Suprapubic skin (tissue), 4 donors: ENCODE measurements at regions not wholly inside any gene's neighbourhood (a gene's known extent, or its start where the extent isn't known, plus 50 kb on each side); places are given as distances from the start of the nearest gene placed in this dataset.

Experiments used
- CTCF ChIP-seq, 2 donors: fragments of 200-600 bp in 1 of 2; fragments of 450-650 bp in 1 of 2; sonication (generic) in 1 of 2; IDR thresholded peaks; one replicate each; pipeline ENCODE4 v1.5.1; 2016 to 2019; ENCODE audit warnings: antibody characterized with exemption in 2 of 2, mild to moderate bottlenecking in 1 of 2, moderate library complexity in 1 of 2
- EP300 ChIP-seq: sonication (generic); formaldehyde crosslinking; IDR thresholded peaks from one replicate; pipeline ENCODE4 v1.6.1; 2017; ENCODE audit warnings: antibody characterized with exemption
- POLR2A ChIP-seq, 2 donors: fragments of 450-650 bp; IDR thresholded peaks; one replicate each; pipeline ENCODE4 v1.6.1; 2017; ENCODE audit warnings: antibody characterized with exemption in 2 of 2, mild to moderate bottlenecking in 2 of 2, moderate library complexity in 2 of 2
- POLR2AphosphoS5 ChIP-seq, 3 donors: sonication (generic); formaldehyde crosslinking; IDR thresholded peaks; one replicate each; pipeline ENCODE4 v1.6.1; 2017; ENCODE audit warnings: antibody characterized with exemption in 3 of 3

- TF ChIP-seq POLR2AphosphoS5 (IDR thresholded peaks at IDR 0.05) (no peak), CTCF (IDR thresholded peaks at IDR 0.05) (no peak), EP300 (no peak), POLR2A (IDR thresholded peaks at IDR 0.05) (no peak)
Measured at GRCh38 chr17:77346765-77347164, 206.0 kb downstream of the SEC14L1 start.
